Sigmoid colon (tissue), 6 donors: ENCODE measurements at regions not wholly inside any gene's neighbourhood (a gene's known extent, or its start where the extent isn't known, plus 50 kb on each side); places are given as distances from the start of the nearest gene placed in this dataset.

ENCODE experiments used
- DNase-seq: peaks from one replicate; pipeline ENCODE4 v3.0.0-alpha.2; 2019
- H3K27ac ChIP-seq, 4 donors: fragments of 200-600 bp; sonication (generic); one replicate each; pipeline ENCODE4 v1.5.1; 2016 to 2019; ENCODE audit warnings: mild to moderate bottlenecking in 1 of 4
- H3K27me3 ChIP-seq, 3 donors: fragments of 200-600 bp; sonication (generic); one replicate each; pipeline ENCODE4 v1.5.1; 2019; ENCODE audit warnings: mild to moderate bottlenecking in 1 of 3
- H3K36me3 ChIP-seq, 4 donors: fragments of 200-600 bp; sonication (generic); one replicate each; pipeline ENCODE4 v1.5.1; 2016 to 2019
- H3K4me1 ChIP-seq, 4 donors: fragments of 200-600 bp; sonication (generic); one replicate each; pipeline ENCODE4 v1.5.1; 2017 to 2019
- H3K4me3 ChIP-seq, 4 donors: fragments of 200-600 bp; sonication (generic); one replicate each; pipeline ENCODE4 v1.5.1; 2017 to 2019; ENCODE audit warnings: mild to moderate bottlenecking in 2 of 4, moderate library complexity in 1 of 4
- H3K9me3 ChIP-seq, 4 donors: fragments of 200-600 bp in 3 of 4; sonication (generic) in 3 of 4; one replicate each; pipeline versions ENCODE4 v1.5.1 to v1.6.1; 2013 to 2019
- CTCF ChIP-seq, 4 experiments: fragments of 450-650 bp in 3 of 4; fragments of 200-600 bp in 1 of 4; IDR thresholded peaks; one replicate each; pipeline ENCODE4 v1.5.1; 2016 to 2019; ENCODE audit warnings: antibody characterized with exemption in 4 of 4, mild to moderate bottlenecking in 3 of 4, moderate library complexity in 2 of 4
- EP300 ChIP-seq, 4 donors: sonication (generic); formaldehyde crosslinking; IDR thresholded peaks; one replicate each; pipeline ENCODE4 v1.6.1; 2017; ENCODE audit warnings: antibody characterized with exemption in 4 of 4
- POLR2A ChIP-seq, 2 donors: fragments of 450-650 bp; IDR thresholded peaks; one replicate each; pipeline ENCODE4 v1.6.1; 2016; ENCODE audit warnings: antibody characterized with exemption in 2 of 2, mild to moderate bottlenecking in 2 of 2, moderate library complexity in 2 of 2
- POLR2AphosphoS5 ChIP-seq, 4 donors: sonication (generic); formaldehyde crosslinking; IDR thresholded peaks; one replicate each; pipeline ENCODE4 v1.6.1; 2017; ENCODE audit warnings: antibody characterized with exemption in 4 of 4
- WGBS, 2 donors: extraction: QIAGEN DNeasy Blood & Tissue Kit; methylation state at CpG; one replicate each; pipeline ENCODE4 v1.1.7; 2013; 5-methylcytosine and 5-hydroxymethylcytosine counted together
- intact Hi-C: fragments of 100-400 bp; cut with DNase I; formaldehyde crosslinking; loops from one replicate; pipeline ENCODE4 v1.15.1; 2023
- donor health status: healthy with polysubstance abuse.
- donor health status: healthy.

- H3K36me3 ChIP-seq: no peaks in the 10 kb centered on the region
- intact Hi-C loops: no loop called here
- H3K27ac ChIP-seq: peak overlapping the region in 3 of 4 donors; percentile 37 to 69 (median 66)
- 21 to 55% methylated on average over 2 of the region's 2 CpGs for WGBS, 2 donors
- DNase-seq: no peak
- TF ChIP-seq POLR2AphosphoS5 (IDR thresholded peaks at IDR 0.05) (no peak), EP300 (IDR thresholded peaks at IDR 0.05) (no peak), CTCF (IDR thresholded peaks at IDR 0.05) (no peak), POLR2A (IDR thresholded peaks at IDR 0.05) (no peak)
- H3K27me3 ChIP-seq: no peaks in the 10 kb centered on the region
- no peak overlapping the region for H3K4me3 ChIP-seq
- H3K4me1 ChIP-seq: peaks cover 0 to 24% (median 19%) of the 10 kb centered on the region in 4 donors
- H3K9me3 ChIP-seq: no peaks in the 10 kb centered on the region
These were observed 397.6 kb downstream of the TBL1XR1 start for GRCh38 chr3:176799675-176800074.

GRCh38 chr3:176798680-176799079, 398.6 kb downstream of the TBL1XR1 start:
- H3K4me3 ChIP-seq: no peak overlapping the region
- H3K4me1 ChIP-seq: peaks cover 0 to 25% (median 23%) of the 10 kb centered on the region in 4 donors
- no peak for DNase-seq
- H3K36me3 ChIP-seq: no peaks in the 10 kb centered on the region
- intact Hi-C loops: no loop called here
- peak overlapping the region in 3 of 4 donors; percentile 37 to 69 (median 66) for H3K27ac ChIP-seq
- H3K27me3 ChIP-seq: no peaks in the 10 kb centered on the region
- no peaks in the 10 kb centered on the region for H3K9me3 ChIP-seq
- TF ChIP-seq POLR2AphosphoS5 (IDR thresholded peaks at IDR 0.05): no peak
- TF ChIP-seq EP300 (IDR thresholded peaks at IDR 0.05): no peak
- no peak for TF ChIP-seq CTCF (IDR thresholded peaks at IDR 0.05)
- TF ChIP-seq POLR2A (IDR thresholded peaks at IDR 0.05): no peak
- 18 to 31% methylated on average over 1 of the region's 1 CpG for WGBS, 2 donors

- no peak overlapping the region for H3K4me3 ChIP-seq
- no peak for DNase-seq
- no peaks in the 10 kb centered on the region for H3K36me3 ChIP-seq
- TF ChIP-seq CTCF (IDR thresholded peaks at IDR 0.05): no peak
- TF ChIP-seq EP300 (IDR thresholded peaks at IDR 0.05): no peak
- H3K4me1 ChIP-seq: peaks cover 0 to 32% (median 27%) of the 10 kb centered on the region in 4 donors
- intact Hi-C loops: no loop called here
- H3K27ac ChIP-seq: no peak overlapping the region
- H3K9me3 ChIP-seq: no peaks in the 10 kb centered on the region
- 87 to 92% methylated on average over 2 of the region's 2 CpGs for WGBS, 2 donors
- H3K27me3 ChIP-seq: no peaks in the 10 kb centered on the region
These were observed 400.9 kb downstream of the TBL1XR1 start for GRCh38 chr3:176796371-176796770.

GRCh38 chr3:176795891-176796290, 401.4 kb downstream of the TBL1XR1 start:
- H3K4me1 ChIP-seq: peaks cover 0 to 32% (median 27%) of the 10 kb centered on the region in 4 donors
- H3K36me3 ChIP-seq: no peaks in the 10 kb centered on the region
- no peak for DNase-seq
- H3K27ac ChIP-seq: no peak overlapping the region
- H3K27me3 ChIP-seq: no peaks in the 10 kb centered on the region
- TF ChIP-seq POLR2AphosphoS5 (IDR thresholded peaks at IDR 0.05) (no peak), EP300 (IDR thresholded peaks at IDR 0.05) (no peak), CTCF (IDR thresholded peaks at IDR 0.05) (no peak), POLR2A (IDR thresholded peaks at IDR 0.05) (no peak)
- intact Hi-C loops: no loop called here
- WGBS, 2 donors: 48 to 56% methylated on average over 2 of the region's 2 CpGs
- H3K9me3 ChIP-seq: no peaks in the 10 kb centered on the region
- no peak overlapping the region for H3K4me3 ChIP-seq

- Histone ChIP-seq H3K36me3 (no peaks in the 10 kb centered on the region), H3K27me3 (no peaks in the 10 kb centered on the region), H3K4me3 (no peak overlapping the region), H3K27ac (peak overlapping the region in 2 of 4 donors; percentile 2 to 8), H3K9me3 (no peaks in the 10 kb centered on the region), H3K4me1 (peaks cover 0 to 39% (median 28%) of the 10 kb centered on the region in 4 donors)
- WGBS, 2 donors: 76 to 79% methylated on average over 3 of the region's 3 CpGs
- no peak for TF ChIP-seq POLR2AphosphoS5 (IDR thresholded peaks at IDR 0.05)
- TF ChIP-seq CTCF (IDR thresholded peaks at IDR 0.05): no peak
- TF ChIP-seq EP300 (IDR thresholded peaks at IDR 0.05): no peak
- no peak for DNase-seq
- intact Hi-C loops: no loop called here
These were observed 402.9 kb downstream of the TBL1XR1 start for GRCh38 chr3:176794406-176794805.
